ENCODE measurements at regions not wholly inside any gene's neighbourhood (a gene's known extent, or its start where the extent isn't known, plus 50 kb on each side); places are given as distances from the start of the nearest gene placed in this dataset.

DNA sequence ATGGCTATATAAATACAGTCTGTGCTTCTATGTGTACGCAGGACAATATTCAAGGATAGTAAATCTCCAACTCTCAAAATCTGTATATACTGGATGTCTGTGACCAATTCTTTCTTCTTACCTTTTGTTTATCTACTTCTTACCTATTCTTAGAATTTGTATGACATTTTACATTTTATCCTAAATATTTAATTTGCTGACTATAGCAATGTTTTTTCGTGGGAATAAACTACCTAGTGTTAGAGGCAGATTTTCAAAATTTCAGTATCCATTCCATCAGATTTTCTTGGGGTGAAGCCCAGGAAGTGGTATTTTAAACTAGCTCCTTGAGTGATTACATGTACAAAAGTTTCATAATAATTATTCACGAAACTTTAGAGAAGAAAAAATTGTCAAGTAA, 334.5 kb upstream of the BCHE start:
- TF ChIP-seq, protein P1, sequence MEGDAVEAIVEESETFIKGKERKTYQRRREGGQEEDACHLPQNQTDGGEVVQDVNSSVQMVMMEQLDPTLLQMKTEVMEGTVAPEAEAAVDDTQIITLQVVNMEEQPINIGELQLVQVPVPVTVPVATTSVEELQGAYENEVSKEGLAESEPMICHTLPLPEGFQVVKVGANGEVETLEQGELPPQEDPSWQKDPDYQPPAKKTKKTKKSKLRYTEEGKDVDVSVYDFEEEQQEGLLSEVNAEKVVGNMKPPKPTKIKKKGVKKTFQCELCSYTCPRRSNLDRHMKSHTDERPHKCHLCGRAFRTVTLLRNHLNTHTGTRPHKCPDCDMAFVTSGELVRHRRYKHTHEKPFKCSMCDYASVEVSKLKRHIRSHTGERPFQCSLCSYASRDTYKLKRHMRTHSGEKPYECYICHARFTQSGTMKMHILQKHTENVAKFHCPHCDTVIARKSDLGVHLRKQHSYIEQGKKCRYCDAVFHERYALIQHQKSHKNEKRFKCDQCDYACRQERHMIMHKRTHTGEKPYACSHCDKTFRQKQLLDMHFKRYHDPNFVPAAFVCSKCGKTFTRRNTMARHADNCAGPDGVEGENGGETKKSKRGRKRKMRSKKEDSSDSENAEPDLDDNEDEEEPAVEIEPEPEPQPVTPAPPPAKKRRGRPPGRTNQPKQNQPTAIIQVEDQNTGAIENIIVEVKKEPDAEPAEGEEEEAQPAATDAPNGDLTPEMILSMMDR (conservative IDR thresholded peaks at IDR 0.05) = no peak
- no peak for TF ChIP-seq ZFX (IDR thresholded peaks at IDR 0.05)

Measured in C4-2B (cell line).